Activated CD4-positive, alpha-beta T cell treated with anti-CD3 and anti-CD28 coated beads, Interleukin-2, amount 50 U/mL, for 1 hour (primary cell): ENCODE measurements at regions not wholly inside any gene's neighbourhood (a gene's known extent, or its start where the extent isn't known, plus 50 kb on each side); places are given as distances from the start of the nearest gene placed in this dataset.

Experiments used
- DNase-seq: peaks from one replicate; pipeline ENCODE4 v3.0.0-alpha.2; 2020

- DNase-seq: no peak
Observed at GRCh38 chr3:18870642-18871041, 277.7 kb upstream of the KCNH8 start.

GRCh38 chr3:18870074-18870640 is 278.2 kb upstream of the KCNH8 start:
- DNase-seq: no peak

DNA sequence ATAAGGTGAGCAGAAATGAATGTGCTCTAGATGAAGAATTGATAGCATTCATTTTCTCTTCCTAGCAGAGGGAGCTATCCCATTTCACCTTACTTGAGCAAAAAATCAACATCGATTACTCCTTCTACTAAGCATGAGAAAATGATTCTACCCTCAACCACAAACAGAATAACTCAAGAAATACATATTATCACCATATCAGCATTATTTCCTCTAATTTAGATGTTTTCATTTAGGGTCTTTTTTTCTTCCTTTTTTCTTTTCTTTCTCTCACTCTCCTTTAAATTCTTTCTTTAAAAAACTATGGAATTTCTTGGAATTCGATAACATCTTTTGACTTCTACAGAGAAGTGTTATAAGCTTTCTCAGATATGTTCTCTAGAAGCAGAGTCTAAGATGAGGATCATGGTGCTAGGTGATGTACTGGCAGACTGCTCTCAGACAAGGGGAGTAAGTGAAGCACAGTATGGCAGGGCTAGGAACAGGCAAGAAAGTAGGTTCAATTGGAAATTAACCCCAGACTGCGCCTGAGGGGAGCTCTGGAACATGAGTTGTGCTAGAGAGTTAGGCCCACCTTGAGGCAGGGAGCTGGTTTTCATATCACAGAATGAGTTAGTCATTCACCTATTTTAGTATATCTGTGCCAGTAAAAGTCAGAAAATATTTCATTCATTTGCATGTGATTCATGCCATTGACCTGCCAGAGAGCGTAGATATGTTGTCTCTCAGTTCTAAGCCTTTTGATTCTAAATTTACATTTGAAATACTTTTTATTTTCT is 279.2 kb upstream of the KCNH8 start:
- DNase-seq: no peak

GRCh38 chr3:18866899-18867298 is 281.4 kb upstream of the KCNH8 start:
- no peak for DNase-seq

GRCh38 chr3:18864933-18865731 is 283.2 kb upstream of the KCNH8 start:
- no peak for DNase-seq

GRCh38 chr3:18862077-18862476 is 286.2 kb upstream of the KCNH8 start:
- DNase-seq: no peak

GRCh38 chr3:18861137-18861536 is 287.2 kb upstream of the KCNH8 start:
- DNase-seq: no peak

DNA sequence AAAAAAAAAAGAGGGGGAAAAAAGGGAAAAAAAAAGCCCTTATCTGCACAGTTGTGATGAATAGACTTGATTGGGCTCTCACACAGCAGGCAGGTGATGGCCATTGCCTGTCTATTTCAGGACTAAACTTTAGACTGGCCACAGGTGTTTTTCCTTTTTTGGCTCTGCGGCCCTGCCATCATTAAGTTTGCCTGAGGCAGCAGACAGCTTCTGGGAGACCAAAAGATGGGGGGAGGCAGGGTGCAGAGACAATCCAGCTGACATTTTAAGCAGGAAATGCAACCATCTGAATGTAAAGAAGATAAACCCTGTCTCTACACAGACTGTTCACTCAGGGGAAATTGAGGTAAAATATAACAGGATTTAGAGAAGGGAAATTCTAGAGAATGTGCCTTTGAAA is 295.0 kb upstream of the KCNH8 start:
- no peak for DNase-seq

GRCh38 chr3:18847583-18848197 is 300.6 kb upstream of the KCNH8 start:
- no peak for DNase-seq

- DNase-seq: no peak
Observed at GRCh38 chr3:18843983-18844382, 304.3 kb upstream of the KCNH8 start.

DNA sequence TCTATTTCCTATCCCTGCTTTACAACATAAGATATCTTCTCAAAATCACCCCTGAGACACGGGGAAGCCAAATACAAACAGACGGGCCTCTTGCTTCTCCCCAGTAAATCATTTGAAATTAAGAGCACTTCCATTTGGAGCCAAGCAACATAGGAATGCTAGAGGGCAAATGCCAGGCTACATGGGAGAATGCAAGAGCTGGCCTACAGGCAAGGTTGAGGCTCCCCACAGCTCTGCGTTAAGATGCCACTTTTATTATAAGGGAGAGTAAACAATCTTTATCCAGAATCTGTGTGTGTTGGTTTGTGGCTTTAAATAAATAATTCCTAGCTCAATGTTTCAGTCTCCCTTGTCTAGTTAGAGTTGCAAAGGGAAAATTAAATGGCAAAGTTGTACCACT is 305.1 kb upstream of the KCNH8 start:
- no peak for DNase-seq

- no peak for DNase-seq
Observed at GRCh38 chr3:18841422-18842343, 306.6 kb upstream of the KCNH8 start.

GRCh38 chr3:18840535-18841137 is 307.7 kb upstream of the KCNH8 start:
- DNase-seq: no peak

GRCh38 chr3:18838758-18839157 is 309.6 kb upstream of the KCNH8 start:
- DNase-seq: no peak

DNA sequence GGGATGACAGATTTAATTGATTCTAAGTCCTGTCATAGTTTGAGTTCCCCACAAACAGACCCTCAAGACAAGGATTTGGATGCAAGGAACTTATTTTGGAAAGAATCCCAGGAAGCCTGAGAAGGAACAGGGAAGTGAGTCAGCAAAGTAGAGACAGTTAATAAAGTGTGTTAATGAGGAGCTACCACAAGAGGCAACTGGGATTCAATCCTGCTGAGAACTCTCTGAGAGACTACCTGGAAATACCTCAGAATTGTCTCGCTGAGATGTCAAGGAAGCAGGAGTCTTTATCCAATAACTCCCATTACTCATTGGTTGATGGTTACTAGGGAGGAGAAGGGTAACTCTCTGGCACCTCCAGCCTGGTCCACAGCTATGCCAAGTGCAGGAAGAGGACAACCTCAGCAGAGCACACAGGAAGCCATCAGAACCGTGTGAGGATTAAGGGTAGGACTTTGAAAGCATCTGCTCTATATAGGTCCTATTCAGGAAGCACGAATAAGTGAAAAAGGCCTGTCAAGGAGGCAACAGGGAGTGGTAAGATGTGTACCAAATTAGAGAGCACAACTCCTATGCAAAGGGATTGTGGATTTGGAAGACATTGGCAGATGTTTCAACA is 311.1 kb upstream of the KCNH8 start:
- DNase-seq: no peak

GRCh38 chr3:18835021-18835420 is 313.3 kb upstream of the KCNH8 start:
- DNase-seq: no peak

GRCh38 chr3:18830087-18830486 is 318.2 kb upstream of the KCNH8 start:
- DNase-seq: no peak

- DNase-seq: no peak
Observed at GRCh38 chr3:18828637-18829036, 319.7 kb upstream of the KCNH8 start.

- no peak for DNase-seq
Observed at GRCh38 chr3:18827664-18828063, 320.6 kb upstream of the KCNH8 start.

DNA sequence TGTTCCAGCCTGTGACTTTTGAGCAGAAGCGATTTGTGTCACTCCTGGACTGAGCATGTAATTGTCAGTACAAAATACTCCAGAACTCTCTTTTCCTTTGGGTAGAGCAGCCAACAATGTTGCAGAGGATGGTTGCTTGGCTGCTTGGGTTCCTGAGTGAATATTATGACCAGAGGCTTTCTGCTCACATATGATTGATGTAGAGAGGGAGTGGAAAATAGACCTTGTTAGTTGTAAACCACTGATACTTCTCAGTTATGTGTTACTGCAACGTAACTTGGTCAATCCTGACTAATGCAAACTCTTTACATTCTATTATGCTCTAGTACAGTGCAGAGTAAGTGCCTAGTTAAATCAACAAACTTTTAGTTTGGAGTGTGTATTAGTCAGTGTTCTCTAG is 322.6 kb upstream of the KCNH8 start:
- DNase-seq: no peak

GRCh38 chr3:18813300-18813699 is 335.0 kb upstream of the KCNH8 start:
- no peak for DNase-seq

GRCh38 chr3:18812316-18812715 is 336.0 kb upstream of the KCNH8 start:
- no peak for DNase-seq
